GM18520 (cell line): ENCODE measurements at regions not wholly inside any gene's neighbourhood (a gene's known extent, or its start where the extent isn't known, plus 50 kb on each side); places are given as distances from the start of the nearest gene placed in this dataset.
"Not testable (repeated sequence)": the region's sequence is repeated elsewhere in the genome, so short reads cannot be mapped to it uniquely, and the experiment has no call there.

Experiments used
- ATAC-seq: cut with Tn5 transposase; IDR thresholded peaks from one replicate; pipeline ENCODE4 v1.9.1; 2021; ENCODE audit not compliant: unreplicated experiment

DNA sequence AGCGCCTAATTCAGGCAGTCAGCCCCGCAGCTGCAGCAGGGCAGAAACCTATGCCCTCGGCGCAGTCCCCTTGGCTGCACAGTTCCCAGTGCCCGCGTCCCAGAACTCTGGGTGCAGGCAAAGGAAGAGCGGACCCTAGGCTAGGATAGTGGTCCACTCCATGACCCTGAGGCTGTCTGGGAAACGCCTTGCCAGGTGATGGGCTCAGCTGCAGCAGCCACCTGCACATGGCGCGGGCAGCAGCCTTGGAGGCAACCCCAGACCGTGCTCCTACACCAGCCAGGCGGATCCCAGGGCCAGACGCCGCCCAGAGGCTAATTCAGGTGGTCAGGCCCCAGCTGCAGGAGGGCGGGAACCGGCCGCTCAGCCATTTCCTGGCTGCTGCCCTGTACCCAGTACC, 83.0 kb downstream of the POTEC start:
- not testable (repeated sequence) for ATAC-seq

DNA sequence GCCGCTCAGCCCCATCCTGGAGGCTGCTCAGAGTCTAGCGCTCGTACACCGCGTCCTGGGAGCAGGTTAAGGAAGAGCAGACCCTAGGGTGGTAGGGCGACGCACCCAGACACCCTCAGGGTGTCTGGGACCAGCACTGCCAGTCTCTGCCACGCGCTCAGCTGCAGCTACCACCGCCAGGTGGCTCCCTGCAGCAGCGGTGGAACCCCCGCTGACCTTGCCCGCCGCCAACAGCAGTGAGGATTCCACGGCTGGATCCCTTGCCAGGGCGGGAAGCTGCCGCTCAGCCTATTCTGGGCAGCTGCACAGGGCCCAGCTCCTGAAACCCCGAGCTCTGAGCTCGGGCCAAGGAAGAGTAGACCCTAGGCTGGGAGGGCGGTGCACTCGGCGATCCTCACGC, 83.6 kb downstream of the POTEC start:
- not testable (repeated sequence) for ATAC-seq

DNA sequence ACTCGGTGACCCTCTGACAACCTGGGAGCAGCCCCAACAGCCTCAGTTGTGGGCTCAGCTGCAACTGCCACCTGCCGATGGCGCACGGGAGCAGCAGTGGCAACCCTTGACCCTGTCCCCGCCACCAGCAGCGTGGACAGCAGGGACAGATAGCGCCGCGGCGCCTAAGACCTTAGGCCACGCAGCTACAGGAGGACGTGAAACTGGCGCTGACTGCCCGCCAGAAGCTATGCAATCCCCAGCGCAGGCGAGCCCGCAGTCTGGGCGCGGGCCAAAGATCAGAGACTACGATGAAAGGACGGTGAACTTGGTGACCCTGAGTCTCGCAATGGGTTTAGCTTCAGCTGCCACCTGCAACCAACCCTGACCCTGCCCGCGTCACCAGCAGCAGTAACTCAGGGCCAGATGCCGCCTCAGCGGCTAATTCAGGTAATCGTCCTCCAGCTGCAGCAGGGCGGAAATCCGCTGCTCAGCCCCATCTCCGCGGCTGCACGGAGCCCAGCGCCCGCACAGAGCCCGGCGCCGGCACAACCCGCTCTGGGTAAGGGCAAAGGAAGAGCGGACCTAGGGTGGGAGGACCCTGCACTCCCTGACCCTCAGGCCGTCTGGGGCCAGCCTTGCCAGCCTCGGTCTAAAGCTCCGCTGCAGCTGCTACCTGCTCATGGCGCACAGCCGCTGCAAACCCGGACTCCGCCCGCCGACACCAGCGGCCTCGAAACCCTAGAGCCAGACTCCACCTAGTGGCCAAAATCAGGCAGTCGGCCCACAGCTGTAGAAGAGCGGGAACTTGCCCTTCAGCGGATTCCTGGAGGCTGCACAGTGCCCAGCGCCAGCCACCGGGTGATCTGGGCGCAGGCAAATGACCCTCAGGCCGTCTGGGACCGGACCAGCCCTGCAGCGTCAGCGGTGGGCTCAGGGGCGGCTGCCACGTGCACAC, 85.1 kb downstream of the POTEC start:
- not testable (repeated sequence) for ATAC-seq

DNA sequence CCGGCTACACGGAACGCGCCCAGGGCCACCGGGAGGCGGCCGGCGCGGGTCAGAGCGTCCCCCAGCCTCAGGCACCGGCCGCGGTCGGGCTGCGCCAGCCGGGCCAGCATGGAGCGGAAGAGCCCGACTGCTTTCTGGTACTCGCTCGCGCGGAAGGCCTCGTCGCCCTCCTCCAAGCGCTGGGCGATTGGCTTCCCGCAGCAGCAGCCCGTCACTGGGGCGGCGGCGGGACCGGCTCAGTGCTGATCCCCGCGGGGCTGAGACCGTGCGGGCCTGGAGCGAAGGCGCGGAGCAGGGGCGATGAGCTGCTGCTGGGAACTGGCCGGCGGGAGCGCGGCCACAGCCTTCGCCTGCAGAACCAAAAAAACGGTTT, 92.8 kb downstream of the POTEC start:
- not testable (repeated sequence) for ATAC-seq

DNA sequence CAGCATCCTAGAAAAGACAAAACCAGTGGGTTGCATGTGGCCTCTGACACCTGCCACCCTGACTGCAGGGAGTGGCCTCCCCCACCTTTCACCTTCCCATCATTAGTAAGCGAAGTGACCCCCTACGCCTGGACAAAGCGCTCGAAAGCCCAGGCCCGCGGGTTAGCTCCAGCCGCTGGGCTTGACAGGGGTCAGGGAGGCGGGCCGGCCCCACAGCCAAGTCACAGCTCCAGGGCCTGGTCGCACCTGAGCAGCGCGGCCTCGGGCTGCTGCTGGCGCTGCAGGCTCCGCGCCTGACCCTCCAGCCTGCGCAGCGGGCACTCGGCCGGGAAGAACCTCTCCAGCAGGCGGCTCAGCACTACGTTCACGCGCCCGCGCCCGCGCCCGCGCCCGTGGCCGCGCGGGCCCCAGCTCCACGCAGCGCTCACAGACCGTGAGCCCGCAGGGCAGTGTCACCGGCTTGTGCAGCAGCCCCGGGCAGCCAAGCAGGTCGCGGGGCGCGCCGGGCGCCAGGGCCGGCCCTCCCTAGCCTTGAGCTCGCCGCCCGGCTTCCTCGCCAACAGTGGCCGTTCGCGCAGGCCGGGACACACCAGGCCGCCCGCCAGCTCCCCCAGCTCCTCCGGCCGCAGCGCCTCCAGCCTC, 93.3 kb downstream of the POTEC start:
- not testable (repeated sequence) for ATAC-seq

DNA sequence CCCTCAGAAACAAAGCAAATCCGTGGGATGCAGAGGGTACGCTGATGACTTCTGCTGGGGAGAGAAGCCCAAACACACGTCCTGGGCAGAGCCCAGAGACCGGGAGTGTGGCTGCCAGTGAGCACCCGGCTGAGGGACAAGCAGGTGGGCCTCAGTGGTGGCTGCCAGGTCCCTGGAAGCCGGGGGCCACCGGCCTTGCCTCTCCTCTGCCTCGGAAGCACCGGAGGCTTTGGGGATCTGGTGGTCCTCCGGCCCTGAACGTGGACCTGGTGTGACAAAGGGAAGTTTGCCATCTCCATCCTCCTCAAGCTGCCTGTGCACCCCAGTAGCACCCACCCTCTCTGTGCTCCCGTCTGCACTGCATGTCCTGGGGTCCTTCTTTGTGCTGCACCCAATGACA, 94.3 kb downstream of the POTEC start:
- ATAC-seq = not testable (repeated sequence)

DNA sequence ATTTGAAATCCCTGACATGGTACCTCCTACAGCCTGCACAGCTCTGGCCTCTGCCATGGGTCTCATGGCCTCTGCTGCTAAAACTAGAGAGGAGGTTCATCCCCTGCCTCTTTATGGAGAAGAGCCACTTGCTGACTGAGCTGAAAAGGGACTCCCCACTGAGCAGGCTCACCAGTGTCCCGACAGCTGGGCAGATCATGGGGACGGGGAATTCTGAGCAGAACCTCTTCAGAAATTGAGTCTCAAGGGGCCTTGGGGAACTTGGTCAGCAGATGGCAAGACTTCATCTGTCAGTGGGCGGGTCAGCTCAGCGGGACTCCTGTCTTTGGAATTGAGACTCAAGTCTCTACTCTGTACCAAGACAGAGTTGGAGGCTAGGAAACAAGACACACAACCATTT, 95.7 kb downstream of the POTEC start:
- ATAC-seq = not testable (repeated sequence)

DNA sequence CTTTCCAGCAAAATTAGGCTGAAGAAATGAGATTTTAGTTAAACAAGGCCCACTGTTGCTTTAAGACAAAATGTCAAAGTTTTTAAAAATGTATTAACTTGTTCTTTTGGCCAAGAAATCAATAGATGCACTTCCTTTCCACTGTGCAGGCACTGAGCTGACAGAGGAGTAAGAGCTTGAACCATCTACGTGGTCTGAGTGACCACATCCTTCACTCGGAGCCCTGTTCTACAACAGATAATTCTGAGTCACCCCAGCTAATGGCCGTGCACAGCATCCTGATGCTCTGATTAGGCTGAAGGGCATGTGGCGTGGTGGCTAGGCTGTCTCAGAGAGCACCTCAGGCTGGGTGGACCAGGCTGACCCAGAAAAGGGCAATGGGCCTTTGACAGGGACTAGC, 107.9 kb downstream of the POTEC start:
- not testable (repeated sequence) for ATAC-seq

DNA sequence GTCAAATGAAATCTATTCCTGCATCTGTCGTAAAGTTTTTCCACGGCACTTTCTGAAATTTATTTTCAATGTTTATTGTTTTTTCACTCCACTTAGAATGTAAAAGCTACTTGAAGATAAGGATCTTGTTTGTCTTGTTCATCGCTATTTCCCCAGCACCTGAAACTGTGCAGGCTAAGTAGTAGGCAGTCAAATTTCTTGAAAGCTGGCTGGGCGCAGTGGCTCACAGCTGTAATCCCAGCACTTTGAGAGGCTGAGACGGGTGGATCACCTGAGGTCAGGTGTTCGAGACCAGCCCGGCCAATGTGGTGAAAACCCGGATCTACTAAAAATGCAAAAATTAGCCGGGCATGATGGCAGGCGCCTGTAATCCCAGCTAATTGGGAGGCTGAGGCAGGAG, 111.0 kb downstream of the POTEC start:
- ATAC-seq = not testable (repeated sequence)

DNA sequence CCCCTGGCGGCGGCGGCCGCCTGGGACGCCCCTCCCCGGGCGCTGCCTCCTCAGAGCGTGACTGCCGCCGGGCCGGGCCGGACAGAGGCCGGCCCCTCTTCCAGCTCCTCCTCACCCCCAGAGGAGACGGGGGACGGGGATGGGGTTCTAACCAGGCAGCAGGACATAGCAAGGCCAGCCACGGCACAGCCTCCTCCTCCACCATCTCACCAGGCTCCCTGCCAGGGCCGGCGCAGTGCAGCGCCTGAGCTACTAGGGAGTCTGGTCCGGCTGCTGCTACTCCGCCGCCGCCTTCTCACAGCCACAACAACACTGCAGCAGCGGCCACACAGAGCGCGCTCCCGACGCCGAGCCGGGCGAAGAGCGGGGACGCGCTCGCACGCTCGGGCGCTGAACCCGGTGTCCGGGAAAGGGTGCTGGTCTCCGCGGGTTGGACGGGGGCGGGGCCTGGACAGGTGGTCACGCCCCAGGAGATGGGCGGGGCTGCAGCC, 112.3 kb downstream of the POTEC start:
- not testable (repeated sequence) for ATAC-seq

DNA sequence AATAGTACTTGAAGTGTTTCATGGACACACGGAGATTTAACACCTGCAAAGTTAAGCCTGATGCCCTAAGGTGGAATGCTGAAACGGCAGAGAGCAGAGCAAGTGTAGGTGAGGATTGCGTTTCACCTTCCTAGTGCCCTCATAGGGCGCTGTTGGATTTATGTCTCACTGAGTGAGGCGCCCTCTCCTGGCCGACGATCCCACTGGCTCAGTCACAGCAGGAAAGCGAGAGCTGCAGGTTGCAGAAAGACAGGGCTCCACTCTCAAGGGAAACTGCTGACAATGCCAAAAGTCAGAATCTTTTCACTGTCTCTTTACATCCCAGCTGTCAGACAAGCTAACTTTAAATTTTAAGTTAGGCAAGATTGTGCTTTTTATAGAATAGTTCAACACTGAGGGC, 127.6 kb downstream of the POTEC start:
- not testable (repeated sequence) for ATAC-seq

DNA sequence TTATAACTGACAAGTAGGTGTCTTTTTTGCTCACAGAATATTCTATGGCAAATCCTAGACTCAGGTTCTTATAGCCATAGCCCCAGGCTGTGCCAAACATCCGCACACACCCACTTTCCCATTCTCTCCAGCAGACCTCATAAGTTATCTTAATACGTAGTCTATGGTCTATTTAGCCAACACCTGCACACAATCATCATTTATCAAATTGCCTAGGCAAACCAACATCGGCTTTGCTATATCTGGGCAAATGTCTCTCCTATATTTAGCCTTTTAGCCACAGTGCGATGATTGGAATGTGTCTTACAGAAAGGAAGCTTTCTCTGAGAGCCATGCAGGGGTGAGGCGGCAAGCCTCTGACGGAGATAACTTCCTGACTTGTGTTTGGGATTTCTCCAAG, 128.0 kb downstream of the POTEC start:
- not testable (repeated sequence) for ATAC-seq

DNA sequence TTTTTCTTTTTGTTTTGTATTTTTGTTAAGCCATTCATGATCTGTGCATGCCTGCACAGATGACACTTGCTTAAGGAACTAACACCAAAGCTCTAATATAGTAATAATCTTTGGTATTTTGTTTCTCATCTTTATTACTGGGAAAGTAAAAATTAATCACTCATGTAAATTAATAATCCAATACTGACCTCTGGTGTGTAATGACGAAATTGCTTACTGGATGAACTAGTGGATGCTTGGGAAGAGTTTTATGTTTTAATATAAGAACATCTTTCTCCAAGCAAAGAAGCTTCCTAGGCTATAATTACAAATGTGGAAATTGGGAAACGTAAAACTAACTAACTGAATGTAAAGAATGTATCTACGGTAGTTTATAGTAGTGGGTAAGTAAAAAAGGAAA, 147.9 kb downstream of the POTEC start:
- not testable (repeated sequence) for ATAC-seq

DNA sequence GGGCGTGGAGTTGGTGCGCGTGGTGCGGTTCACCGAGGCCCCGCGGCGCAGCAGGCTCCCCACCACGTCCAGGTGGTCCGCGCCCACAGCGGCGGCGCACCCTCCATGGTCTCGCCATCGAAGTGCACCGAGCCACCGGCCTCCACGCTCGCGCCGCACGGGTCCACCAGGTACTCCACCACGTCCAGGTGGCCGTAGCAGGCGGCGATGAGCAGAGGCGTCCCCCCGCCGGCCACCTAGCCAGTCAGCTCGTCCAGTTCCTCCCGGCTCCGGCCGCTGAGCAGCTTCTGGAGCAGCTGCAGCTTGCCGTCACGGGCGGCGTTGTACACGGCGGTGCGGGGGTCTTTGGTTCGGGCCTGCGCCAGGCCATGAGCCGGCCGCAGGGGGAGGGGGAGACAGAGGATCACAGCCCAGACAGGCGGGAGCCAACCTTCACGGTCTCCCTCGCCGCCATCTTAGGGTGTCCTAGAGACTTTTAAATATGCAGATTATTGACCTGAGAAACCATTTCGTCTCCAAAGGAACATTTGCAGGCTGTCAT, 149.8 kb downstream of the POTEC start:
- not testable (repeated sequence) for ATAC-seq

DNA sequence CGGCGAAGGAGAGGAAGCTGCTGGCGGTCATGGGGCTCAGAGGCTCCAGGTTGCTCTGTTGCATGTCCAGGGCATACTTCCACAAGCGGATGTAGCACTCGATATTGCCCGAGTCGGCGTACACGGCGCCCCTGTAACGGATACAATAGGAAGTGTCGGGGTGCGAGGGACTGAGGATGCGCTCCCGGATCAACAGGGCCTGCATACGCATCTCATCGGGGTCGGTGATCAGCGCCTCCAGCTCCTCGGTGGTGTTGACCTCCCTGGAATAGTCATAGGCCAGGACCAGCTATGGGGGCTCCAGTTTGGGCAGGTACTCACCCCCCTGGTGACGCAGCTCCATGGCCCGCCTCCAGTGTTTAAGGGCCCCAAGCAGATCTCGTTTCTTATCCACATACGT, 150.8 kb downstream of the POTEC start:
- ATAC-seq = not testable (repeated sequence)

DNA sequence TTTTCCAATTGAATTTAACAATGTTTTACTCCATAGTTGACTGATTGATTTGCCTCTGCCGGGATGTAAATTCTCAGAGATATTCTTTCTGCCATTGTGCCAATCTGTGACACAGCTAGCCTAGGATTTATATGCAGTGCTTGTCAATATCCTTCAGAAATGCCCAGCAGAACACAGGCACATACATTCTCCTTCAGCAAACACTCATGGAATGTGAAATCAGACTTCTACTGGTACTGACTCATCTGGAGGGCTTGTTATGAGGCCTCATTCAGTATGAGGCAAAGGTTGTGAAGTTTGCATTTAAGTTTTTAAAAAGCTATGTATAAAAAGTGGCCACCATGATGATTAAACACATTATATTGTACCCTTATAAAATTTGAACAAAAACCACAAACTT, 158.4 kb downstream of the POTEC start:
- ATAC-seq = not testable (repeated sequence)

DNA sequence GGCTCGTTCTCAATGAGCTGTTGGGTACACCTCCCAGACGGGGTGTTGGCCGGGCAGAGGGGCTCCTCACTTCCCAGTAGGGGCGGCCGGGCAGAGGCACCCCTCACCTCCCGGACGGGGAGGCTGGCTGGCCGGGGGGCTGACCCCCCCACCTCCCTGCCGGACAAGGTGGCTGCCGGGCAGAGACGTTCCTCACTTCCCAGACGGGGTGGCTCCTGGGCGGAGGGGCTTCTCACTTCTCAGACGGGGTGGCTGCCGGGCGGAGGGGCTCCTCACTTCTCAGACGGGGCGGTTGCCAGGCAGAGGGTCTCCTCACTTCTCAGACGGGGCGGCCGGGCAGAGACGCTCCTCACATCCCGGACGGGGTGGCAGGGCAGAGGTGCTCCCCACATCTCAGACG, 160.7 kb downstream of the POTEC start:
- ATAC-seq = not testable (repeated sequence)

DNA sequence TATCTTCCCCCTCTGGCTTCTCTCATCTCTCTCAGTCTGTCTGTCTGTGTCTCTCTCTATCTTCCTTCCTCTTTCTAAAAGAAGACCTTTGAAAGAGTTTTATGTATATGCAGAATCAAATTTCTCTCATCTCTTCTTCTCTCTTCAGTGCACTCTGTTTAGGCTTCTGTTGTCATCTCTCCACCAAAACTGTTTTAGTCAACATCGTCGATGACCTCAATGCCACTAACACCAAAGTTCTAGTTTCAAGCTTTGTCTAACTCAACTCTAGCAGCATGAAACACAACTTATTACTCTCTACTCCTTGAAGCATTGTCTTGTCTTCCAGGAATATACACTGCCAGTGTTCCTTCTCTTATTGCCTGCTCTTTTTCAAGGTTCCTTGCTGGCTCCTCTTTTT, 163.9 kb downstream of the POTEC start:
- ATAC-seq = not testable (repeated sequence)

DNA sequence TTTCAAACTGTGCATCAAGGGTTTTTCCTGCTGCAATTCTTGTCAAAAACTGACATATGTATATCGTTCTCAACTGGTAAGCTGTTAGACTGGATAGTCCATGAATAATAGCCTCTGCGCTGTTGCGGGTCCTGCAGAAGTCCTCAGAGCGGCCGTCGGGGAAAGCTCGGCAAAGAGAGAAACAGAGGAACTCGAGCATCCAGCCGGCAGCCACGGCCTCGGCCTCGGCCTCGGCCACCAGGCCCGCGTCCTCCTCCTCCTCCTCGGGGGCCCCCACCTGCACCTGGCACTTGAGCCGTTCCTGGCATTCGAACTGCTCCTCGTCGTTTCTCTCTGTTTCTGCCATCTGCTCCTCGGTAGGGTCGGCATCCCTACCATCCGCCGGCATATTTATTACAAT, 165.0 kb downstream of the POTEC start:
- ATAC-seq = not testable (repeated sequence)

DNA sequence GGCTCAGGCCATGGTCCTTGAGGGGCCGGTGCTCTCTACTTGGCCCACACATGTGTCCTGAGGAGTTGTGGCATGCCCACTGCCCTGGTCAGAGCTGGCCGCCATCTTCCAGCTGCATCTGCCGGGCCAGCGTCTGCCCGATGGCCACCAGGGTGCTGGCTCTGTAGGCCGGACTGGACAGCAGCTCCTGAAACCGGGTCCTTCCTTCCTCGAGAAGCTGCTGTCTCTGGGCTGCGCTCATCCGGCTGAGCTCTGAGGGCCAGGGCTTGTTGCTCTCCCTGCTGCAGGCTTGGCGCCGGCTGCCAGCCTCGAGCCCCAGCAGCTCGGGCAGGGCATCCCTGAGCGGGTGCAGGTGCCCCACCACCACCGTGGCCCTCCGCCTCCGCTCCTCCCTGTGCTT, 182.1 kb downstream of the POTEC start:
- not testable (repeated sequence) for ATAC-seq

DNA sequence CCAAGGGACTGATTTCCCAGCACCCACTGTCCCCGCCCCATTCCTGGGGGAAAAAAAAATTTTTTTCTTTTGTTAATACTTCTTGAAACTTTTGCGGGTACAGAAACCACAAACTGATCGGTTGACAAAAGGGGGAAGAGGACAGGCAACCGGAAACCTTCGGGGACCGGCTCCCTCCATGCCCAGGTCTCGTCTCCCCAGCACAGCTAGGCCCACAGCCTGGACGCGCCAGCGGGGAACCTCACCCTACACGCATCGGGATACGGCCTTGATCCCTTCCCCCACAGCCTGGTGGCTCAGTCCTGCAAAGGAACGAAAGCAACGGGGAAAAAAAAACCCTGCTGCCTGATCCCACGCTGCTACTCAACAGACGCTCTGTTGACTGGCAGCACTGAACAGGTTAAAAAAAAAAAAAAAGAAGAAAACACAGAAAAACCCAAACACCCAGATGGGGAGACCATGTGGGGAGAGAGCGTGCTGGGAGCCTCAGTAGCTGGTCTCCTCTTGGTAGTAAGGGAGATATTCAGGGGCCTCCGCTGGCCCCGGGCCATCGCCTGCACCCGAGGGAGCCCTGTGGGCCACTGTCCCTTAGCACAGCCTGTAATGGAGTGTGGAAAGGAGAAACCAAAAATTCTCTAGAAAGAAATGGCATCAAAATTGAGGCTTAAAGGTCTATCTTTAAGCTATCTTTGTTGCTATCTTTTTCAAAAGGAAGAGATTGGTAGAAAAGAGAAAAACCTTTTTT, 185.7 kb downstream of the POTEC start:
- ATAC-seq = not testable (repeated sequence)
